ENCODE measurements at regions not wholly inside any gene's neighbourhood (a gene's known extent, or its start where the extent isn't known, plus 50 kb on each side); places are given as distances from the start of the nearest gene placed in this dataset.

DNA sequence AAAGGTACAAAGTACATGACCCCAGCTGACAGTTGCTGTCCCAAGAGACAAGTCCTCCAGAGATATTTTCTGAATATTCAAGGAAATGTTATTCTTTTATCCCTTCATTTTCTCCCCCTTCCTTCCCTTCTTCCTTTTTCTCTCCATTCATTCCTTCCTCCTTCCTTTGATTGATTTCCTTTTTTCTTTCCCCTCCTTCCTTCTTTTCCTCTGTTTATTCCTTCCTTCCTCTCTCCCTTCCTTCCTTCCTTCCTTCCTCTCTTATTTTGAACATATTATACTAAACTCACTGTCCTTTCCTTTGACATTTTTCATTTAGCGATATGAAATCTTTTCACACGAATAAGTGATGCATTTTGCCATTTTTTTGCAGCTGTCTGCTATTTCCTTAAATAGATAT is 73.2 kb upstream of the HDDC2 start:
- H4K91ac ChIP-seq (replicated peaks; ENCODE audit: insufficient read length, low read length) = no peak overlapping the region
- no peaks in the 10 kb centered on the region for H3K27me3 ChIP-seq (replicated peaks in 1 of 4; ENCODE audit: control insufficient read depth in 3 of 4, extremely low read depth in 1 of 4, insufficient read depth in 3 of 4, low read length in 3 of 4)
- H3K4me1 ChIP-seq (replicated peaks in 1 of 4; ENCODE audit: control insufficient read depth in 3 of 4, insufficient read depth in 4 of 4, low read length in 3 of 4) = peaks cover 0 to 4% (median 3%) of the 10 kb centered on the region in 4 experiments; a peak in 3 of 7 replicates
- no peaks in the 10 kb centered on the region for H3K79me1 ChIP-seq (ENCODE audit: low read depth, low read length)
- H3K27ac ChIP-seq (ENCODE audit: low read depth, low read length) = no peak overlapping the region
- CTCF ChIA-PET (ENCODE audit: partially characterized antibody) = interaction anchor here (0.6 kb wide), 1 partner anchor 30 kb away, joined by 3 read pairs; no protein-coding TSS in a partner anchor
- H2BK120ac ChIP-seq (replicated peaks; ENCODE audit: low read depth, low read length) = no peak overlapping the region
- H3K56ac ChIP-seq (replicated peaks; ENCODE audit: insufficient read length, low read depth, low read length) = no peak overlapping the region
- no peak overlapping the region for H2AK5ac ChIP-seq (ENCODE audit: low read depth, low read length)
- DNase-seq (ENCODE audit: low read depth in 1 of 2, low spot score in 2 of 2) (no peak), FAIRE-seq (no peak)
- no peak overlapping the region for H3K4me2 ChIP-seq (ENCODE audit: insufficient read depth in 1 of 2, low read depth in 2 of 2, low read length in 2 of 2)
- no peaks in the 10 kb centered on the region for H3K23me2 ChIP-seq (ENCODE audit: low read depth, low read length)
- POLR2A ChIA-PET (ENCODE audit: partially characterized antibody) = no interaction called here
- no peak overlapping the region for H3K4ac ChIP-seq (replicated peaks; ENCODE audit: insufficient read length, low read depth, low read length)
- H2BK15ac ChIP-seq (ENCODE audit: low read length) = no peak overlapping the region
- no peak overlapping the region for H3K18ac ChIP-seq (ENCODE audit: extremely low read depth, low read length)
- WGBS, 2 experiments (ENCODE audit: extremely low coverage in 1 of 2, insufficient coverage in 1 of 2, insufficient read length in 1 of 2, insufficient replicate concordance in 2 of 2, low coverage in 1 of 2, low lambda C conversion rate in 2 of 2, missing lambda C conversion rate in 1 of 2) = 93% methylated on average over 2 of the region's 2 CpGs; no CpG with 5 or more reads in 1 of the 2 experiments
- H2BK20ac ChIP-seq (ENCODE audit: low read length) = no peak overlapping the region
- H4K8ac ChIP-seq (ENCODE audit: extremely low read depth, insufficient read depth, low read length) = no peak overlapping the region
- no peaks in the 10 kb centered on the region for H4K20me1 ChIP-seq (replicated peaks in 1 of 2; ENCODE audit: control insufficient read depth in 1 of 2, insufficient read depth in 2 of 2, low read length in 2 of 2)
- no peak overlapping the region for H4K5ac ChIP-seq (ENCODE audit: insufficient read length, low read depth, low read length)
- H2BK5ac ChIP-seq (ENCODE audit: low read depth, low read length) = no peak overlapping the region
- no peak overlapping the region for H2AFZ ChIP-seq (ENCODE audit: low read length)
- H3K36me3 ChIP-seq (ENCODE audit: control insufficient read depth in 2 of 4, insufficient read depth in 4 of 4, low read length in 3 of 4) = no peaks in the 10 kb centered on the region
- no peaks in the 10 kb centered on the region for H3K9me3 ChIP-seq (ENCODE audit: insufficient read depth in 2 of 2, low read depth in 1 of 2, low read length in 1 of 2)
- H3K14ac ChIP-seq (ENCODE audit: insufficient read length) = no peak overlapping the region
- H3K9ac ChIP-seq (replicated peaks in 1 of 4; ENCODE audit: extremely low read depth in 1 of 4, low read depth in 3 of 4, low read length in 3 of 4) = no peak overlapping the region
- no peak overlapping the region for H3K4me3 ChIP-seq (ENCODE audit: extremely low read depth in 1 of 4, insufficient read depth in 2 of 4, low read depth in 3 of 4, low read length in 4 of 4)
- no peaks in the 10 kb centered on the region for H3K79me2 ChIP-seq (ENCODE audit: control insufficient read depth in 1 of 2, insufficient read depth in 2 of 2, low read length in 2 of 2)
- no peak overlapping the region for H3K23ac ChIP-seq (ENCODE audit: insufficient read length)
- H2BK12ac ChIP-seq (ENCODE audit: low read depth, low read length) = no peak overlapping the region
- no peak for TF ChIP-seq GABPA (IDR thresholded peaks at IDR 0.05; ENCODE audit: borderline replicate concordance, insufficient read depth, low read length)
- no peak for TF ChIP-seq SUZ12 (IDR thresholded peaks at IDR 0.05; ENCODE audit: low read length)
- TF ChIP-seq RXRA (IDR thresholded peaks at IDR 0.05; ENCODE audit: insufficient read depth, low read depth, low read length) = no peak
- TF ChIP-seq, protein P1, sequence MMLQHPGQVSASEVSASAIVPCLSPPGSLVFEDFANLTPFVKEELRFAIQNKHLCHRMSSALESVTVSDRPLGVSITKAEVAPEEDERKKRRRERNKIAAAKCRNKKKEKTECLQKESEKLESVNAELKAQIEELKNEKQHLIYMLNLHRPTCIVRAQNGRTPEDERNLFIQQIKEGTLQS (IDR thresholded peaks at IDR 0.05; ENCODE audit: insufficient read depth, low read depth, low read length) = no peak
- no peak for TF ChIP-seq SIX5 (IDR thresholded peaks at IDR 0.05; ENCODE audit: low read depth, low read length)
- TF ChIP-seq, protein P2, sequence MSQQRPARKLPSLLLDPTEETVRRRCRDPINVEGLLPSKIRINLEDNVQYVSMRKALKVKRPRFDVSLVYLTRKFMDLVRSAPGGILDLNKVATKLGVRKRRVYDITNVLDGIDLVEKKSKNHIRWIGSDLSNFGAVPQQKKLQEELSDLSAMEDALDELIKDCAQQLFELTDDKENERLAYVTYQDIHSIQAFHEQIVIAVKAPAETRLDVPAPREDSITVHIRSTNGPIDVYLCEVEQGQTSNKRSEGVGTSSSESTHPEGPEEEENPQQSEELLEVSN (IDR thresholded peaks at IDR 0.05) = no peak
- TF ChIP-seq JUN (IDR thresholded peaks at IDR 0.05; ENCODE audit: low read depth, low read length) = no peak
- TF ChIP-seq PHF8 (conservative IDR thresholded peaks at IDR 0.05; ENCODE audit: low read depth, low read length) = no peak
- TF ChIP-seq SIRT6 (IDR thresholded peaks at IDR 0.05; ENCODE audit: low read length) = no peak
- no peak for TF ChIP-seq HDAC2 (IDR thresholded peaks at IDR 0.05; ENCODE audit: borderline replicate concordance in 1 of 2, low read depth in 2 of 2, low read length in 2 of 2)
- TF ChIP-seq SP2 (IDR thresholded peaks at IDR 0.05; ENCODE audit: low read length) = no peak

Data from H1 (cell line).